H1 (cell line): ENCODE measurements at regions not wholly inside any gene's neighbourhood (a gene's known extent, or its start where the extent isn't known, plus 50 kb on each side); places are given as distances from the start of the nearest gene placed in this dataset.

ENCODE experiments used
- CTCF ChIA-PET: fragments of 300-600 bp; sonication (Branson Sonifier 250); formaldehyde crosslinking; loops from one replicate; lab custom pipeline; 2021; ENCODE audit not compliant: partially characterized antibody; lab: Charles Lee
- POLR2A ChIA-PET: fragments of 300-600 bp; sonication (Branson Sonifier 250); formaldehyde crosslinking; loops from one replicate; lab custom pipeline; 2021; ENCODE audit warnings: inconsistent platforms; ENCODE audit not compliant: partially characterized antibody; lab: Charles Lee
- DNase-seq, 2 experiments: peaks; one replicate each; pipeline versions ENCODE4 v3.0.0 to v3.0.0-alpha.2; 2010 to 2022; ENCODE audit warnings: low spot score in 2 of 2, low read depth in 1 of 2, mixed read lengths in 1 of 2
- FAIRE-seq: peaks from 2 replicates; lab custom pipeline; 2011; peaks lifted over from hg19 to GRCh38; lab: Jason Lieb, UNC
- H2AFZ ChIP-seq: 2 replicates; pipeline ENCODE4 v1.8.1; 2012; ENCODE audit warnings: low read length, inconsistent platforms
- H2AK5ac ChIP-seq: 2 replicates; pipeline ENCODE4 v1.6.1; 2013; ENCODE audit warnings: low read depth, low read length
- H2BK120ac ChIP-seq: replicated peaks from 2 replicates; pipeline ENCODE3; 2013; ENCODE audit warnings: low read depth, low read length, inconsistent platforms
- H2BK12ac ChIP-seq: 2 replicates; pipeline ENCODE4 v1.6.1; 2013; ENCODE audit warnings: low read depth, low read length
- H2BK15ac ChIP-seq: 2 replicates; pipeline ENCODE4 v1.6.1; 2013; ENCODE audit warnings: low read length
- H2BK20ac ChIP-seq: 2 replicates; pipeline ENCODE4 v1.6.1; 2013; ENCODE audit warnings: low read length
- H2BK5ac ChIP-seq: 2 replicates; pipeline ENCODE4 v1.6.1; 2013; ENCODE audit warnings: low read depth, low read length
- H3K14ac ChIP-seq: 2 replicates; pipeline ENCODE4 v1.6.1; 2013; ENCODE audit warnings: inconsistent platforms; ENCODE audit not compliant: insufficient read length
- H3K18ac ChIP-seq: 2 replicates; pipeline ENCODE4 v1.6.1; 2013; ENCODE audit warnings: low read length; ENCODE audit errors: extremely low read depth
- H3K23ac ChIP-seq: 2 replicates; pipeline ENCODE4 v1.6.1; 2013; ENCODE audit warnings: inconsistent platforms; ENCODE audit not compliant: insufficient read length
- H3K23me2 ChIP-seq: 2 replicates; pipeline ENCODE4 v1.6.1; 2013; ENCODE audit warnings: low read depth, low read length
- H3K27ac ChIP-seq: 2 replicates; pipeline ENCODE4 v1.6.1; 2011; ENCODE audit warnings: low read depth, low read length, inconsistent platforms
- H3K27me3 ChIP-seq, 4 experiments: replicated peaks in 1 of 4; 1 replicate in 1 of 4; 2 replicates in 3 of 4; pipeline versions ENCODE4 v1.6.1 to v1.8.1; 2011 to 2013; ENCODE audit warnings: low read length in 3 of 4, mild to moderate bottlenecking in 3 of 4, inconsistent platforms in 2 of 4, mixed read lengths in 2 of 4, moderate library complexity in 1 of 4; ENCODE audit not compliant: control insufficient read depth in 3 of 4, insufficient read depth in 3 of 4; ENCODE audit errors: extremely low read depth in 1 of 4
- H3K36me3 ChIP-seq, 4 experiments: 2 replicates each; pipeline versions ENCODE4 v1.6.1 to v1.8.1; 2011 to 2013; ENCODE audit warnings: mild to moderate bottlenecking in 4 of 4, low read length in 3 of 4, moderate library complexity in 2 of 4, control low read depth in 1 of 4, inconsistent platforms in 1 of 4; ENCODE audit not compliant: insufficient read depth in 4 of 4, control insufficient read depth in 2 of 4
- H3K4ac ChIP-seq: replicated peaks from 2 replicates; pipeline ENCODE3; 2013; ENCODE audit warnings: low read length, low read depth, mixed read lengths, inconsistent platforms; ENCODE audit not compliant: insufficient read length
- H3K4me1 ChIP-seq, 4 experiments: replicated peaks in 1 of 4; 1 replicate in 1 of 4; 2 replicates in 3 of 4; pipeline versions ENCODE4 v1.6.1 to v1.8.1; 2011 to 2013; ENCODE audit warnings: low read length in 3 of 4, inconsistent platforms in 2 of 4, mixed read lengths in 1 of 4; ENCODE audit not compliant: insufficient read depth in 4 of 4, control insufficient read depth in 3 of 4
- H3K4me2 ChIP-seq, 2 experiments: 2 replicates each; pipeline versions ENCODE4 v1.6.1 to v1.8.1; 2011 to 2013; ENCODE audit warnings: low read depth in 2 of 2, low read length in 2 of 2, control low read depth in 1 of 2, inconsistent platforms in 1 of 2, mild to moderate bottlenecking in 1 of 2; ENCODE audit not compliant: insufficient read depth in 1 of 2
- H3K4me3 ChIP-seq, 4 experiments: fragments of 200-600, 300-600 bp in 1 of 4; sonication (generic), shearing (Covaris generic), sonication (Bioruptor Twin) in 1 of 4; 2 replicates each; pipeline versions ENCODE4 v1.5.1 to v1.8.1; 2011 to 2016; ENCODE audit warnings: low read length in 4 of 4, low read depth in 3 of 4, control low read depth in 2 of 4, inconsistent platforms in 2 of 4, mild to moderate bottlenecking in 2 of 4, mixed read lengths in 1 of 4, moderate library complexity in 1 of 4; ENCODE audit not compliant: insufficient read depth in 2 of 4; ENCODE audit errors: extremely low read depth in 1 of 4
- H3K56ac ChIP-seq: replicated peaks from 2 replicates; pipeline ENCODE3; 2013; ENCODE audit warnings: low read depth, mild to moderate bottlenecking, mixed read lengths, low read length, inconsistent platforms; ENCODE audit not compliant: insufficient read length
- H3K79me1 ChIP-seq: 2 replicates; pipeline ENCODE4 v1.6.1; 2013; ENCODE audit warnings: low read depth, low read length, control low read depth
- H3K79me2 ChIP-seq, 2 experiments: 2 replicates each; pipeline versions ENCODE4 v1.6.1 to v1.8.1; 2012 to 2013; ENCODE audit warnings: low read length in 2 of 2, mild to moderate bottlenecking in 2 of 2, inconsistent platforms in 1 of 2; ENCODE audit not compliant: insufficient read depth in 2 of 2, control insufficient read depth in 1 of 2
- H3K9ac ChIP-seq, 4 experiments: replicated peaks in 1 of 4; 1 replicate in 1 of 4; 2 replicates in 3 of 4; pipeline versions ENCODE4 v1.6.1 to v1.8.1; 2011 to 2013; ENCODE audit warnings: low read depth in 3 of 4, low read length in 3 of 4, control low read depth in 2 of 4, mild to moderate bottlenecking in 2 of 4, moderate library complexity in 2 of 4, inconsistent platforms in 1 of 4; ENCODE audit errors: extremely low read depth in 1 of 4
- H3K9me3 ChIP-seq, 2 experiments: 2 replicates each; pipeline versions ENCODE4 v1.6.1 to v1.8.1; 2012 to 2013; ENCODE audit warnings: mild to moderate bottlenecking in 2 of 2, moderate library complexity in 2 of 2, control low read depth in 1 of 2, inconsistent platforms in 1 of 2, low read depth in 1 of 2, low read length in 1 of 2, mixed read lengths in 1 of 2; ENCODE audit not compliant: insufficient read depth in 2 of 2
- H4K20me1 ChIP-seq, 2 experiments: replicated peaks in 1 of 2; 2 replicates each; pipeline versions ENCODE3 to v1.8.1; 2011 to 2013; ENCODE audit warnings: inconsistent platforms in 2 of 2, low read length in 2 of 2, mild to moderate bottlenecking in 1 of 2; ENCODE audit not compliant: insufficient read depth in 2 of 2, control insufficient read depth in 1 of 2
- H4K5ac ChIP-seq: 2 replicates; pipeline ENCODE4 v1.6.1; 2013; ENCODE audit warnings: low read length, low read depth, mixed read lengths, inconsistent platforms; ENCODE audit not compliant: insufficient read length
- H4K8ac ChIP-seq: 2 replicates; pipeline ENCODE4 v1.8.0; 2013; ENCODE audit warnings: mild to moderate bottlenecking, moderate library complexity, low read length, inconsistent platforms; ENCODE audit not compliant: insufficient read depth; ENCODE audit errors: extremely low read depth
- H4K91ac ChIP-seq: replicated peaks from 2 replicates; pipeline ENCODE3; 2013; ENCODE audit warnings: low read length, mixed read lengths, inconsistent platforms; ENCODE audit not compliant: insufficient read length
- BCL11A ChIP-seq, 2 experiments: IDR thresholded peaks; one replicate each; pipeline ENCODE4 v1.6.1; 2011; ENCODE audit warnings: low read depth in 2 of 2, low read length in 2 of 2, mild to moderate bottlenecking in 2 of 2
- CBX5 ChIP-seq: fragments of 300-800, 300-1000 bp; sonication (generic); IDR thresholded peaks from 2 replicates; pipeline ENCODE4 v1.7.1; 2016; ENCODE audit warnings: antibody characterized with exemption, low read length, low read depth
- CEBPB ChIP-seq: IDR thresholded peaks from 2 replicates; pipeline ENCODE4 v1.6.1; 2012; ENCODE audit warnings: low read depth, low read length
- POLR2AphosphoS5 ChIP-seq: IDR thresholded peaks from 2 replicates; pipeline ENCODE4 v1.6.1; 2011; ENCODE audit warnings: low read depth, low read length
- TCF12 ChIP-seq: IDR thresholded peaks from 2 replicates; pipeline ENCODE4 v1.6.1; 2011; ENCODE audit warnings: low read depth, mild to moderate bottlenecking, low read length
- WGBS, 2 experiments: shearing (Covaris generic) in 1 of 2; methylation state at CpG; one replicate each; pipeline versions ENCODE4 v1.1.6 to v1.1.7; 2013 to 2015; ENCODE audit warnings: low lambda C conversion rate in 2 of 2, mixed read lengths in 2 of 2, inconsistent platforms in 1 of 2, low coverage in 1 of 2, missing lambda C conversion rate in 1 of 2; ENCODE audit not compliant: insufficient replicate concordance in 2 of 2, insufficient coverage in 1 of 2, insufficient read length in 1 of 2; ENCODE audit errors: extremely low coverage in 1 of 2, missing lambda C conversion rate in 1 of 2; 5-methylcytosine and 5-hydroxymethylcytosine counted together

DNA sequence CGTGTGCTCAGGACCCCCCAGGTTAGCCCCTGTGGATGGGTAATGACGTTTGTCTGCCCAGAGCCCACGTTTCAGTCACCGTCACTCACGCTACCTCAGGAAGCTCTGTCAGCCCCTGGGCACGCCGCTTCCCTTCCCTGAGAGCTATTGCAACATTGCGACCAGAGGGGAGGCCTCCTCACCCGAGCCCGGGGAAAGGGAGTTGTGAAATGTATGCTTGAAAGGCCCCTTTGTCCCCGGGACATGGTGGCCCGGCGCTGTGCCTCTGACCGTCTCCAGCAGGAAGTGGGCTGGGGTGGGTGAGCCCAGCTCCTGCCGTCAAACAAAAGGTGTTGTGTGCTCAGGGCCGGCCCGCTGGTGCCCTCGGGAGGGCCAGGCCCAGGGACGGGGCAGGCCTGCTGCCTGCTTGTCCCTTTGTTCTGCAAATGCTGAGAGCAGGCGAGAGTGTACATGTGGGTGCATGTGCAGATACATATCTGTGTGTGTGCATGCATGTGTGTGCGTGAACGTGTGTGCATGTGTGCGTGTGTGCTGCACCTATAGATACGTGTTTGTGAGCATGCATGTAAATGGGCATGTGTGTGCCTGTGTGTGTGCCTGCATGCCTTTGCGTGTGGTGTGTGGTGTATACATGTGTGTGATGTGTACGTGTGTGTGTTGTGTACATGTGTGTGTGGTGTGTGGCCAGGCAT, 1125.0 kb downstream of the BRD1 start:
- 85% methylated on average over 23 of the region's 26 CpGs; no CpG with 5 or more reads in 1 of the 2 experiments for WGBS, 2 experiments
- no peak overlapping the region for H3K27ac ChIP-seq

More for the DNA sequence above, 1125.0 kb downstream of the BRD1 start:
- Histone ChIP-seq H3K79me2 (peaks cover 0 to 2% of the 10 kb centered on the region in 2 experiments; a peak in 3 of 4 replicates), H3K27me3 (no peaks in the 10 kb centered on the region; a peak in 1 of 7 replicates), H3K56ac (no peak overlapping the region), H3K23me2 (peaks cover 6% of the 10 kb centered on the region; the same call in 1 of the 2 replicates), H3K23ac (no peak overlapping the region), H3K18ac (no peak overlapping the region; the same call in 1 of the 2 replicates), H3K9ac (peak overlapping the region in 1 of 4 experiments; percentile 68; a peak in 1 of 7 replicates), H3K4ac (peak overlapping the region; percentile 81), H4K91ac (peak overlapping the region; percentile 96), H3K9me3 (no peaks in the 10 kb centered on the region), H3K79me1 (peaks cover 3% of the 10 kb centered on the region), H3K14ac (no peak overlapping the region), H4K8ac (peak overlapping the region; percentile 28; the same call in 1 of the 2 replicates), H2AFZ (no peak overlapping the region), H3K4me1 (peaks cover 0 to 8% (median 1%) of the 10 kb centered on the region in 4 experiments; a peak in 2 of 7 replicates), H3K4me3 (no peak overlapping the region), H2BK20ac (no peak overlapping the region), H3K4me2 (no peak overlapping the region), H2BK12ac (peak overlapping the region; percentile 70; the same call in 1 of the 2 replicates), H2BK15ac (peak overlapping the region; percentile 46; the same call in 1 of the 2 replicates), H4K20me1 (peaks cover 4 to 20% of the 10 kb centered on the region in 2 experiments), H4K5ac (no peak overlapping the region), H2BK5ac (peak overlapping the region; percentile 81; the same call in 1 of the 2 replicates), H3K36me3 (no peaks in the 10 kb centered on the region), H2AK5ac (peak overlapping the region; percentile 65), H2BK120ac (no peak overlapping the region)
- DNase-seq, result no peak
- POLR2A ChIA-PET, result interaction anchor here (0.6 kb wide), 1 partner anchor 21 kb away, joined by 3 read pairs; no protein-coding TSS in a partner anchor
- TF ChIP-seq TCF12 (no peak), CEBPB (0 out of 2 replicates have a peak, but pooled peaks have one; percentile 21), CBX5 (no peak), BCL11A (IDR thresholded peaks at IDR 0.05; ENCODE audit: low read depth in 2 of 2, low read length in 2 of 2) (no peak), POLR2AphosphoS5 (no peak)
- no peak for FAIRE-seq
- CTCF ChIA-PET, result interaction anchor here (1.5 to 1.7 kb wide), 2 partner anchors 17 to 125 kb away, joined by 3 to 4 read pairs; no protein-coding TSS in a partner anchor
